ENCODE measurements at regions not wholly inside any gene's neighbourhood (a gene's known extent, or its start where the extent isn't known, plus 50 kb on each side); places are given as distances from the start of the nearest gene placed in this dataset.

- no peak overlapping the region for H3K4me3 ChIP-seq (ENCODE audit: low read depth, low read length)
- CTCF ChIA-PET, result no interaction called here
- POLR2A ChIA-PET, result no interaction called here
- no peak for DNase-seq (ENCODE audit: low read depth, low spot score)
- TF ChIP-seq, protein P1, sequence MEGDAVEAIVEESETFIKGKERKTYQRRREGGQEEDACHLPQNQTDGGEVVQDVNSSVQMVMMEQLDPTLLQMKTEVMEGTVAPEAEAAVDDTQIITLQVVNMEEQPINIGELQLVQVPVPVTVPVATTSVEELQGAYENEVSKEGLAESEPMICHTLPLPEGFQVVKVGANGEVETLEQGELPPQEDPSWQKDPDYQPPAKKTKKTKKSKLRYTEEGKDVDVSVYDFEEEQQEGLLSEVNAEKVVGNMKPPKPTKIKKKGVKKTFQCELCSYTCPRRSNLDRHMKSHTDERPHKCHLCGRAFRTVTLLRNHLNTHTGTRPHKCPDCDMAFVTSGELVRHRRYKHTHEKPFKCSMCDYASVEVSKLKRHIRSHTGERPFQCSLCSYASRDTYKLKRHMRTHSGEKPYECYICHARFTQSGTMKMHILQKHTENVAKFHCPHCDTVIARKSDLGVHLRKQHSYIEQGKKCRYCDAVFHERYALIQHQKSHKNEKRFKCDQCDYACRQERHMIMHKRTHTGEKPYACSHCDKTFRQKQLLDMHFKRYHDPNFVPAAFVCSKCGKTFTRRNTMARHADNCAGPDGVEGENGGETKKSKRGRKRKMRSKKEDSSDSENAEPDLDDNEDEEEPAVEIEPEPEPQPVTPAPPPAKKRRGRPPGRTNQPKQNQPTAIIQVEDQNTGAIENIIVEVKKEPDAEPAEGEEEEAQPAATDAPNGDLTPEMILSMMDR (IDR thresholded peaks at IDR 0.05; ENCODE audit: insufficient read depth, low read length, missing control alignments), result no peak
Observed at GRCh38 chr6:104413767-104414166, 446.0 kb downstream of the HACE1 start.

DNA sequence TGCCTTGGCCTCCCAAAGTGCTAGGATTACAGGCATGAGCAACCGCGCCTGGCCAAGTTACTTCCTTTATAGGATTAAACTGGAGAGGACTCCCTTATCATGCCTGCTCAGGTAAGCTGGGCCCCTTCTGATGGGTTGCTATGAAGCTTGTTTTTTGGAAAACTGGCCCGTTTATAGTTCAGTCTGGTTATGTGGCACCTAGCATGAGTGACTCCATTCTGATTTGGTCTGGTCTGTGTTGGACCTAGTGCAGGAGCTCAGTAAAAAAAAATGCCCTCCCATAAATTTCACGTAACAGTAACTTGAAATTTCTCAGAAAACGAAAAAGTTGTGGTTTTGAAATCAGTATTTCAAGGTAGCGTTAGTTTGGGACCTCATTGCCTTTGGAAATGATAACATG, 448.4 kb downstream of the HACE1 start:
- H3K4me3 ChIP-seq (ENCODE audit: low read depth, low read length), result no peak overlapping the region
- TF ChIP-seq, protein P1 (IDR thresholded peaks at IDR 0.05; ENCODE audit: insufficient read depth, low read length, missing control alignments), result no peak
- no peak for DNase-seq (ENCODE audit: low read depth, low spot score)
- ChIA-PET CTCF (no interaction called here), POLR2A (no interaction called here)

- TF ChIP-seq, protein P1 (IDR thresholded peaks at IDR 0.05; ENCODE audit: insufficient read depth, low read length, missing control alignments), result no peak
- ChIA-PET CTCF (no interaction called here), POLR2A (no interaction called here)
- no peak for DNase-seq (ENCODE audit: low read depth, low spot score)
- H3K4me3 ChIP-seq (ENCODE audit: low read depth, low read length), result no peak overlapping the region
Observed at GRCh38 chr6:104409913-104410312, 449.8 kb downstream of the HACE1 start.

DNA sequence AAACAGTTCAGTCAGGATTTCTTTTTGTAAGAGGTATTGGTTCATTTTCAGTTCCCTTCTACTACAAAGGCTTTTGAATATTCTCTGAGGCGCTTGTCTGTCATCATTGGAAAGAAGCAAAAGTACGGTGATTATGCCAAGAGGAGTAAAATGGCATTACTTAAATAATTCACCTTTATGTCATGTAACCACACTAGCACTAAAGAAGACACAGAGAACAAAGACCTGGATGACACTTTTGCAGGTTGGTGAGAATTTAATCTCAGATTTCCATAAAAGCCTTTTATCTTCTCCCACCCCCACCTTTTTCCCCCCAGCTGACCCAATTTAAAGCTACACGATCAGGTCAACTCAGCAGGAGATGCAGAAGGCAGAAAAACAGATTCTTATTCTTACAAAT, 451.8 kb downstream of the HACE1 start:
- DNase-seq (ENCODE audit: low read depth, low spot score), result no peak
- CTCF ChIA-PET, result no interaction called here
- POLR2A ChIA-PET, result no interaction called here
- H3K4me3 ChIP-seq (ENCODE audit: low read depth, low read length), result no peak overlapping the region
- TF ChIP-seq, protein P1 (IDR thresholded peaks at IDR 0.05; ENCODE audit: insufficient read depth, low read length, missing control alignments), result no peak

DNA sequence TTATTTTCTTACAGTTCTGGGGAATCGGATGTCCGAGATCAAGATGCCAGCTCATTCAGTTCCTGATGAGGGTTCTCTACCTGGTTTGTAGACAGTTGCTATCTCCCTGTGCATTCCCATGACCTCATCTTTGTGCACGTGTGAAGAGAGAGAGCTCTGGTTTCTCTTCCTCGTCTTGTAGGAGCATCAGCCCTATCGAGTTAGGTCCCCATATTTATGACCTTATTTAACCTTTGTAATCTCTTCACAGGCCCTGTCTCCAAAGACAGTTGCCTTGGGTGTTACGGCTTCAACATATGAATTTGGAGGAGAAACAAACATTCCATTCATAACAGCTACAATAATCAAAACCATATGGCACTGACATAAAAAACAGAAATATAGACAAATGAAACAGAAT, 455.3 kb downstream of the HACE1 start:
- H3K4me3 ChIP-seq (ENCODE audit: low read depth, low read length), result no peak overlapping the region
- DNase-seq (ENCODE audit: low read depth, low spot score), result no peak
- POLR2A ChIA-PET, result no interaction called here
- TF ChIP-seq, protein P1 (IDR thresholded peaks at IDR 0.05; ENCODE audit: insufficient read depth, low read length, missing control alignments), result no peak
- CTCF ChIA-PET, result no interaction called here

DNA sequence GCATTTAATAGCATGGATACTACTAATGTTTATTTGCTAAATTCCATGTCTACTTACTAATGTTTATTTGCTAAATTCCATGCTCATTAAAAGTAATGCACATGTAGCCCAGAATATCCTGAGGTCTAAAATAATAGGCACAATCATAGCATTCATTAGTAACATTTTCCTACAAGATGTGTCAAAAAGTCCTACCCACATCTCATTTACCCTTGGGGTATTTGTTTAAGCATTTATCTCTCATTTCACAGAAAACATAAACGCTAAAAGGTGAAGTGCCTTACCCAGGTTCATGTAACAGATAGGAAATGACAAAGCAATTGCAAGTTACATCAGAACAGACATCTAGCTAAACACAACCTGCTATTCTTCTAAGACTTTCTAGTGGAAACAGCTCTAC, 457.1 kb downstream of the HACE1 start:
- CTCF ChIA-PET, result no interaction called here
- no peak overlapping the region for H3K4me3 ChIP-seq (ENCODE audit: low read depth, low read length)
- POLR2A ChIA-PET, result no interaction called here
- TF ChIP-seq, protein P1 (IDR thresholded peaks at IDR 0.05; ENCODE audit: insufficient read depth, low read length, missing control alignments), result no peak
- DNase-seq (ENCODE audit: low read depth, low spot score), result no peak
